HG02840 (cell line): ENCODE measurements at regions not wholly inside any gene's neighbourhood (a gene's known extent, or its start where the extent isn't known, plus 50 kb on each side); places are given as distances from the start of the nearest gene placed in this dataset.
A peak's percentile ranks its signal among the peaks of the same experiment; 100 is the strongest.
"Not testable (repeated sequence)": the region's sequence is repeated elsewhere in the genome, so short reads cannot be mapped to it uniquely, and the experiment has no call there.

Source experiments
- ATAC-seq: cut with Tn5 transposase; IDR thresholded peaks from one replicate; pipeline ENCODE4 v1.9.1; 2021; ENCODE audit warnings: mild to moderate bottlenecking, moderate library complexity, moderate number of reproducible peaks; ENCODE audit not compliant: unreplicated experiment, low FRiP score

GRCh38 chr2:183519371-183520056, 395.3 kb downstream of the NUP35 start:
- no peak for ATAC-seq

GRCh38 chr2:183521911-183522310, 397.7 kb downstream of the NUP35 start:
- ATAC-seq, result no peak

DNA sequence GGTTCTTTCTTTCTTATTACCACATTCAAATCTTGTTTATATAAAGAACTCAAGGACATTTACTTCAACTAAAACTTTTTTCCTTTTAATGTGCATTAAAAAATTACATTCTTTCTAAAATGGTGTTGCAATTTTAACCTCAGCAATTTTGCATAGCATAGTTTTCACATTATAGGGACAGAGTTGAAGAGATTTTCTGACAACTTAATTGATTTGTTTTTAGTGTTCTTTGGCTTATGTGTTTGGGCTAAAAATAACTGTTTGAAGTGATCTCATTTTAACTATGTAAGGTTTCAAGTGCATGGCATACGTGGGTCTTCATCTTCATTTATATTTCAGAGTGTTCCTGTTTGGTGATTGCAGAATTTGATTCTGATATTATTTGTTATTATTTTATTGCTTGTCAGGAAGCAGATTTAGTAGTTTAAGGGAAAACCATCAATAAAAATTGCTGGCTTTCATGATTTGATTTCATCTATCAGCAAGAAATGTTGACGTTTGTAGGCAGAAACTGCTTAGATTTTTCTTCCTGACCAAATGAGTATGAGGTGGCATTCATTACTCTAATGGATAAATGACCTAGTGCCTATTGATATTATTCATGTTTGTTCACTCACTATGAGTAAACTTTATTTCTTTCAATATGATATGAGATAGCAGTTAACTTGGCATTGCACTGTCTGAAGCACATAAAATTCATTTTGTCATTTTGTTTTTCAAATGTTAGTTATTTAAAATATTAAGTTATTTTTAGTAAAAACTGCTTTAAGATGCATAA, 398.4 kb downstream of the NUP35 start:
- no peak for ATAC-seq

- ATAC-seq, result peak; percentile 72
Observed at GRCh38 chr2:183530333-183530901, 406.2 kb downstream of the NUP35 start.

DNA sequence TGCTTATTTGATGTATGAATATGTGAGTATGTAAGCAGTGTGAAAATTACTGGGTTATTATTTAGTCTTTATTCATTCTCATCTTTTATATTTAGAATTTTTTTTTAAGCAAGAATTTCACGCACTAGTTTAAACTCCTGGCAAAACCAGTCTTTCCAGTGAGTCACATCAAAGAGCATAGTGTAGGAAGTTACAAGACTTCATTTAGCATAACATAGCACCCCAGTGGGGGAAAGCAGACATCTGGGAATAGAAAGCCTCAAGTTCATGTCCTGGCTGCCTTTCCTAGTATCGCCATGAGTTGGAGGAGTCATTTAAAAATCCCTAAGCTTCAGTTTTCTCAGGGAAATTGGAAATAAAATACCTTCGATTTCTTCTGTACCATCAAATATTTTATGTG, 408.3 kb downstream of the NUP35 start:
- ATAC-seq, result no peak

GRCh38 chr2:183533021-183533420, 408.8 kb downstream of the NUP35 start:
- no peak for ATAC-seq

DNA sequence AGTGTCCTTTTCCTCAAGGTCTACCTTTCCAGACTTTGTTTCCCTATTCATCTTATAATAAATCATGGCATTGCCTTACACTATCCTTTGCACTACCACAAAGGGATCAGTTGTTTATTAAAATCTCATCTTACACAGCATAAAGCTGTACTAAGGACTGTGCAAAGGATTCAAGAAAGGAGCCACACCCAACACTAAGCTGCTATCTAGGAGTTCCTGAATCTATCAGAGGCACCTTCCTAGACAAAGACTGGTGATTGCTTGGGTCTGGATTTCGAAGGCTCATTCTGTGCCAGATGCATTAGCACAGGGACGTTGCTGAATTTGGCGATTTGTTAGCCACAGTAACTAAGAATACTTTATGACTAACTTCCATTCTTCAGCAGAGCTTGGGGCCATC, 412.0 kb downstream of the NUP35 start:
- no peak for ATAC-seq

GRCh38 chr2:183536714-183537113, 412.5 kb downstream of the NUP35 start:
- no peak for ATAC-seq

DNA sequence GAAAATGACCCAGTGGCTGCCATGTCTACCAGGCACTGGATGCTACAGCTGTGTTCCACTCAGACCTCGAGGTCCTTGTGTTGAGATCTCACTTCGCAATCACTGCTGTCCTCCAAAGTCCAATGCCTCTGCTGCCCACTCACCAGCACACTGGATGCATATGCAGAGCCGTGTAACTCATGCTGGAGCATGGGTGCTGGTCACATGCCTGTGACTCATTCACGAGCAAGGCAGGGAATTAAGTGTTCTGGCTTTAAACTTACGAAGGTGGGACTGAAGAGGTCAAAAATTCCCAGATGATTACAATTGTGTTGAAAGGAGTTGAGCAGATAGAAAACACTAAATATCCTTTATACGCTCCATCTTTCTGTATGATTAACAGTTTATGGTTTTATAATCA, 417.5 kb downstream of the NUP35 start:
- ATAC-seq, result no peak

DNA sequence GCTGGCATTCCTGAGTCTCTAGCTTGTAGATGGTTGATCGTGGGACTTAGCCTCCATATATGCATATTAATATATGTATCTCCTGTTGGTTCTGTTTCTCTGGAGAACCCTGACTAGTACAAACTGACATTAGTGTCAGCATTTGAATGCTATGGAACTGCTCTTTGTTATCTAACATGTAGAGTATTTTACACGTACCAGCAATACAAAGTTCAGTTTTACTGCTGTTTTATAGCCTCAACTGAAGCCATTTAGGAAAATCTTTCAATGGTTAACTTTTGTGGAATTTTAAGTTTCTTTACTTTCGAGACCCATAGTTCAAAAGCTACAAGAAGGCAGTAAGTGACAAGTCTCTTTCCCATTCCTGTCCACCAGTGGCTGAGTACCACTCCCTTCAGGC, 418.4 kb downstream of the NUP35 start:
- ATAC-seq, result no peak

DNA sequence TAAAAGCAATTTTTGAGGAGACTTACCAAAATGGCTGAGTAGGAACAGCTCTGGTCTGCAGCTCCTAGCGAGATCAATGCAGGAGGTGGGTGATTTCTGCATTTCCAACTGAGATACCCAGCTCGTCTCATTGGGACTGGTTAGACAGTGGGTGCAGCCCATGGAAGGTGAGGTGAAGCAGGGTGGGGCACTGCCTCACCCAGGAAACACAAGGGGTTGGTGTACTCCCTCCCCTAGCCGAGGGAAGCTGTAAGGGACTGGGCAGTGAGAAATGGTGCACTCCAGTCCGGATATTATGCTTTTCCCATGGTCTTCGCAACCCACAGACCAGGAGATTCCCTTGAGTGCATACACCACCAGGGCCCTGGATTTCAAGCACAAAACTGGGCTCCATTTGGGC, 419.0 kb downstream of the NUP35 start:
- ATAC-seq, result peak; percentile 6

DNA sequence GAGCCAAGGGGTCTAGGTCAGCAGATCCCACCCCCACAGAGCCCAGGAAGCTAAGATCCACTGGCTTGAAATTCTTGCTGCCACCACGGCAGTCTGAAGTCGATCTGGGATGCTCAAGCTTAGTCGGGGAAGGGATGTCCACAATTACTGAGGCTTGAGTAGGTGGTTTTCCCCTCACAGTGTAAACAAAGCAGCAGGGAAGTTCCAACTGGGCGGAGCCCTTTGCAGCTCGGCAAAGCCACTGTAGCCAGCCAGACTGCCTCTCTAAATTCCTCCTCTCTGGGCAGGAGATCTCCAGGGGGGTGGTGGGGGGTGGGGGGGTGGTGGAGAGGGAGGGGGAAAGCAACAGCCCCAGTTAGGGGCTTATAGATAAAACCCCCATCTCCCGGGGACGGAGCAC, 419.5 kb downstream of the NUP35 start:
- ATAC-seq, result peak; percentile 98

DNA sequence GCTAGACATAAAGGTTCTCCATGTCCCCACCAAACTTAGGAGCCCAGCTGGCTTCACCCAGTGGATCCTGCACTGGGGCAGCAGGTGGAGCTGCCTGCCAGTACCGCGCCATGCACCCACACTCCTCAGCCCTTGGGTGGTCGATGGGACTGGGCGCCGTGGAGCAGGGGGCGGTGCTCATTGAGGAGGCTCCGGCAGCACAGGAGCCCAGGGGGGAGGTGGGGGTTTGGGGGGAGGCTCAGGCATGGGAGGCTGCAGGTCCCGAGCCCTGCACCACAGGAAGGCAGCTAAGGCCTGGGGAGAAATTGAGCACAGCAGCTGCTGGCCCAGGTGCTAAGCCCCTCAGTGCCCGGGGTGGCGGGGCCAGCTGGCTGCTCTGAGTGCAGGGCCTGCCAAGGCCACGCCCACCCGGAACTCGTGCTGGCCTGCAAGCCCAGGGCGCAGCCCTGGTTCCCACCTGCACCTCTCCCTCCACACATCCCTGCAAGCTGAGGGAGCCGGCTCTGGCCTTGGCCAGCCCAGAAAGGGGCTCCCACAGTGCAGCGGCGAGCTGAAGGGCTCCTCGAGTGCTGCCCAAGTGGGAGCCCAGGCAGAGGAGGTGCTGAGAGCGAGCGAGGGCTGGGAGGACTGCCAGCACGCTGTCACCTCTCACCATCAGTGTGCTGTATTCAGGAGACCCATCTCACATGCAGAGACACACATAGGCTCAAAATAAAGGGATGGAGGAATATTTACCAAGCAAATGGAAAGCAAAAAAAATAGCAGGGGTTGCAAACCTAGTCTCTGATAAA, 422.5 kb downstream of the NUP35 start:
- not testable (repeated sequence) for ATAC-seq

DNA sequence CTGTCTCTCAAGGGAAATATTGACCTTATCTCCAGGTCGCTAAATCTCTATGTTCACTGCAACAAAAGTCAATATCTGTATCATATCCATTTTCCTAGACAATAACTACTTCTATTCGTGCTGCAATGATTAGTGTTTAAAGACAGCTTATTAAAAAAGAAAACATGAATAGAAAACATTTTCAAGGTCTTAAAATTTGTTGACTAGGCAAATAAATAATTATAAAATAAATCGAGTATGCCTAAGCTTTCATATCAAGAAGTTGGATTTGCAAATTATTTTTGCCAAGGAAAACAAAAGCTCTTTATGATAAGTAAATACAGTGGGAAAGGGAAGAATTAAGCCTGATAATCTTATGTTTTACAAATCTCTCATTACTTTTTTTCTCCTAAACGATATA, 428.5 kb downstream of the NUP35 start:
- no peak for ATAC-seq

DNA sequence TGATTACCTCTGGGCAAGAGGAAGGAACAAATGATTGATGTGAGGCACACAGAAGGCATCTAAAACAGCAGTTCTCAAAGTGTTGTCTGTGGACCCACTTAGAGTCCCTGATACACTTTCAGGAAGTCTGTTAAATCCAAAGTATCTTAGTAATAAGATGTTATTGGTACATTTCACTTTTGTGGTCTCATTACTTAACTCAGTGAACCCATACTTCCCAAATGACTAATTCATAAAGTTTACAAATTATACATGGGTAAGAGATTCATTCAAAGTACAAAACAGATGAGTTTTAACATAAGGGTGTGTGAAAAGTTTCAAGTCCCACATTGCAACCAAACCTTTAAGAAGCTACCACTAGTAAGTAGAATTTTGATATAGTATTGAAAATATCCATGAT, 440.5 kb downstream of the NUP35 start:
- no peak for ATAC-seq

DNA sequence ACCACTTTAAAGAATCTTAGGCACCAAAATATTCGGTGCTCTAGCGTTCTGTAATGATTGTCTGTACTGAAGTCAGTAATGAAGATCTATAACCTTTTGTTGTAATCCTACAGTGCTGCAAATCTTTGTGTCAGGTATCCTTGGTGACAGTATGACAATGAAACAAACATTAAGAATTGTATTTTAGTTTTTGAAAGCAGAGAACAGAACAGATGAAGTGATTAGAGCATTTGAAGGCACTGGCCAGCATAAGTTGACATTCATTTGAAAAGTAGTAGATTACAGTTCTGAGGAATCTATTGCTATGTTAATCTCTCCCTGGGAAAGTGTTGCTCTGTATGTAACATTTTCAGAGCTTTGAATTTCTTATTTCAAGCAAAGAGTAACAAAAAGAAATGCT, 451.2 kb downstream of the NUP35 start:
- no peak for ATAC-seq

DNA sequence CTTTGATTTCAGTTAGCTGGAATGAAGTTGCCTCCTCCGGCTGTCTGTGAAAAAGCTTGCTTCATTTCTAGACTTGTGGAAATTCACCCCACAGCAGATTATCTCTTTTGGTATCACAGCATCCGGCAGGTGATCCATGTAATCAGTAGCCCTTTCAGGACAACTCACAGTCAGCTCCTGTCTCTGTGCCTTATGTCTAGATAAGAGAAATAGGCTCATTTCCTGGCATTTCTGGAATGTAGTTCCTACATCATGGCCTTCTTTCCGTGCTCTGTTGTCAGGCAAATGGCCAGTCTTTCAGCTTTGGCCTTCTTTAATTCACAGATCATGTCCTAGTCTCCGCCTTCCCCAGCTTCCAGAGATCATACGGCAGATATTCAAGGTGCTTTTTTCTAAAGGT, 455.4 kb downstream of the NUP35 start:
- ATAC-seq, result no peak

- no peak for ATAC-seq
Observed at GRCh38 chr2:183592271-183592670, 468.0 kb downstream of the NUP35 start.

DNA sequence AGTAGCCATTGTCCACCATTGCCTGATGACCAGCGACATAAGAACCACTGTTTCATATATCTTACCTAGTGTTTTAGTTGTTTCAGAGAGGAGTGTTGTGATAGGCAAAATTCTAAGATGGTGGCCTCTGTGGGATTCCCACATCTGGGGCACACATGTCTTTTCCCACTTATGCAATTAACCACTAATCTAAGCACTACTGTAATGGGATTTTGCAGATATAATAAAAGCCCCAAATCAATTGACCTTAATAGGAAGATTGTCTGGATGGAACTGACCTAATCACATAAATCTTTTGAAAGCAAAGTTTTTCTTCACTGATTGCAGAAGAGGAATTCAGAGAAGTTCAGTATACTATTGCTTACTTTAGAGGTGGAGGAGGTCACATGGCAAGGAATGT, 469.9 kb downstream of the NUP35 start:
- ATAC-seq, result no peak

DNA sequence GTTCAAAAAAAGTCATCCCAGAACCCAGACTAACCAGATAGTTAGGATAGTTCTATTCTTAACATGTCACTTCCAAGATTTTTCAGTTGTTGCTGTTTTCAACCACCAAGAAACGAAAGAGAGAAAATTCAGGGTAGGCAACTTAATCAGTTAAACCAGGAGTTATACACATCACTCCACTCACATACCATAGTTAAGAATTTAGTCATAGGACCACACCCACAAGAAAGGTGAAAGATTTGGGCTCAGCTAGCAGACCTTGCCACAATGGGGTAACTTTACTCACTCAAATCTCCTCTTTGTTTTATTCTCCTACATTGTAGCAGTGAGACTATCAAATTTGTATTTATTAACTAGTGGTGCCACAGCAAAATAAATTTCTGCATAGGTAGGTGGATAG, 473.6 kb downstream of the NUP35 start:
- no peak for ATAC-seq

GRCh38 chr2:183604065-183604464, 479.8 kb downstream of the NUP35 start:
- ATAC-seq, result no peak
